OCI-LY3 (cell line): ENCODE measurements at regions not wholly inside any gene's neighbourhood (a gene's known extent, or its start where the extent isn't known, plus 50 kb on each side); places are given as distances from the start of the nearest gene placed in this dataset.

Source experiments
- CTCF ChIP-seq: fragments of 200-600, 300-600 bp; sonication (generic); IDR thresholded peaks from 2 replicates; pipeline ENCODE4 v1.5.1; 2014; ENCODE audit warnings: antibody characterized with exemption, low read length, low read depth
- EZH2phosphoT487 ChIP-seq: fragments of 200-600 bp; shearing (Covaris generic); IDR thresholded peaks from 2 replicates; pipeline ENCODE4 v1.6.1; 2018; ENCODE audit warnings: antibody characterized with exemption, mixed run types, low read depth

- TF ChIP-seq CTCF (no peak), EZH2phosphoT487 (no peak)
Measured at GRCh38 chr10:14412624-14413023, 81.9 kb upstream of the FRMD4A start.
